HepG2 (cell line): ENCODE measurements at regions not wholly inside any gene's neighbourhood (a gene's known extent, or its start where the extent isn't known, plus 50 kb on each side); places are given as distances from the start of the nearest gene placed in this dataset.

ENCODE experiments used
- AFF4 ChIP-seq: sonication (generic); formaldehyde crosslinking; IDR thresholded peaks from 2 replicates; pipeline ENCODE4 v1.4.0; 2020; ENCODE audit warnings: missing genetic modification reagents
- HMGA1 ChIP-seq: sonication (generic); formaldehyde crosslinking; conservative IDR thresholded peaks from 2 replicates; pipeline ENCODE4 v1.4.0; 2020; ENCODE audit warnings: missing genetic modification reagents
- ISL2 ChIP-seq: sonication (generic); formaldehyde crosslinking; IDR thresholded peaks from 2 replicates; pipeline ENCODE4 v1.5.0; 2020; ENCODE audit warnings: missing genetic modification reagents
- NFIB ChIP-seq: sonication (generic); formaldehyde crosslinking; IDR thresholded peaks from 2 replicates; pipeline ENCODE4 v1.9.0; 2021; ENCODE audit warnings: missing genetic modification reagents, mild to moderate bottlenecking, borderline replicate concordance
- SMARCE1 ChIP-seq: fragments of 450-650 bp; IDR thresholded peaks from 2 replicates; pipeline ENCODE4 v1.6.1; 2017; ENCODE audit warnings: borderline replicate concordance
- TGIF2 ChIP-seq: IDR thresholded peaks from 2 replicates; pipeline ENCODE4 v1.6.1; 2016; ENCODE audit warnings: control low read depth, missing compliant biosample characterization
- ZNF318 ChIP-seq: sonication (generic); formaldehyde crosslinking; IDR thresholded peaks from 2 replicates; pipeline ENCODE4 v1.4.0; 2020; ENCODE audit warnings: mild to moderate bottlenecking, missing genetic modification reagents
- ZNF513 ChIP-seq: sonication (generic); formaldehyde crosslinking; conservative IDR thresholded peaks from 2 replicates; pipeline ENCODE4 v1.5.0; 2020; ENCODE audit warnings: missing genetic modification reagents

- TF ChIP-seq ZNF513 (CRISPR knock-in tag) (no peak), AFF4 (CRISPR knock-in tag) (no peak), ZNF318 (no peak), NFIB (CRISPR knock-in tag) (no peak), TGIF2 (no peak), ISL2 (CRISPR knock-in tag) (no peak), SMARCE1 (no peak), HMGA1 (CRISPR knock-in tag) (no peak)
Observed at GRCh38 chr12:126286203-126286602, 1221.0 kb downstream of the AACS start.
